HG03139 (cell line): ENCODE measurements at regions not wholly inside any gene's neighbourhood (a gene's known extent, or its start where the extent isn't known, plus 50 kb on each side); places are given as distances from the start of the nearest gene placed in this dataset.

Experiments
- ATAC-seq: cut with Tn5 transposase; IDR thresholded peaks from one replicate; pipeline ENCODE4 v1.9.1; 2021; ENCODE audit not compliant: unreplicated experiment

- ATAC-seq: no peak
Measured at GRCh38 chr18:65322895-65323294, 427.9 kb upstream of the CDH7 start.

GRCh38 chr18:65298422-65298821, 452.4 kb upstream of the CDH7 start:
- ATAC-seq: no peak

DNA sequence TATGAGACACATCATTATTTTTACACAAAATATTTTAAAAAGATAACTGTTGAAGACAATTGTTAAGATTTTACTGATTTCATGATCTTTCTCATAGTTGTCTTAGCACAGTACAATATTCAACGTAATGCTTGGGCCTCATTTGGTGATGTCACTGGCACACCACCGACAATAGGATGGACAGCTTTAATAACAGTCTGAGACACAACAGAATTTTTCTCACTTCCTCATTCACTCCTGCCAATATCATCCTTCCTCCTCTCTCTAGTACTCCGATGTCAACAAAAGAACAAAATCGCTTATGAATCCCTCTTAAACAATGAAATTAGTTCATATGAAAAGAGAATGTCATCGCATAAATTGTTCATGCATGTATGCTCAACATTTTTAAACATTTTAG, 461.9 kb upstream of the CDH7 start:
- no peak for ATAC-seq

DNA sequence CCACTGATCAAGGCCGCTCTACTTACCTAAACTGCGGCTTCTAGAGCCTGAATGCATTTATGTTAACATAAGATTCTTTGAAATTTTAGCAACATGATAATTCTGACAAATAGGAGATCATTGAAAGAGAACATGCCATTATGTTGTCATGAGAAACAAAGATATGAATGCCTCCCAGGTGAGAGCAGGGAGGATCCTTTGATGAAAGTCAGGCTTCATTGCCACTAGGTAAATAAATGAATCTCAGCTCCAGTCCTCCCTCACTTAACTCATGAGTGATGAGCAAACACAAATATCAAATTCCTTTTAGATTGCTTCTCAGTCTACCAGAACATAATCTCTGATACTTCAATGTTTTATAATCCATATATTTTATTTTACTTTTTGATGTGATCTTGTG, 463.2 kb upstream of the CDH7 start:
- ATAC-seq: no peak

- ATAC-seq: no peak
Measured at GRCh38 chr18:65282096-65282495, 468.7 kb upstream of the CDH7 start.

DNA sequence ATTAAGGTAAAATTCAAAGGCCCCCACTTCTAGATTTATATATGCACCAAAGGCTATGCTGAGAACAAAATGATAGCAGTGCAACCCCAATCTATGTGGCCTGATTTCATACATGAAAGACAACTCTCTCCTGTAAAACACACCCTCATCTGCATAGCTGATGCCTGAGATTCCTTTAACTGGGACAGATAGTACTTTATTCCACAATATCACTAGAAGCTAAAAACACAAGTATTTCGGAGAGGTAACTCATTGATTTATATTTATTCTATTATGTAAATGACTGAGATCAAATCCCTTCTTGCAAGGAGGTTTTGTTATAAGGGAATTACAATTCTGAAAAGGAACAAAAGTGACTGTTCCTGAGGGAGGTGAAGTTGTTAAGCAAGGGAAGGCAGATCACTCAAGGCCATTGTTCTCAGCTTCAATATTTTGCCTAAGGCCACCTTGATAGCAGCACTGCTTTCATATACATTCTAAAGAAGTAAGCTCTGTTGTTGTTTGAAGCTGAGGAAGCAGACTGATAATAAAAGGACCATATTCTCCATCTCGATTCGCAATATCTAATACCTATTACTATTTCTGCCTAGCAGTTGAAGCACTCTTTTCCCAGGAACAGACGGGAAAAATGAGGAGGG, 471.0 kb upstream of the CDH7 start:
- ATAC-seq: no peak

DNA sequence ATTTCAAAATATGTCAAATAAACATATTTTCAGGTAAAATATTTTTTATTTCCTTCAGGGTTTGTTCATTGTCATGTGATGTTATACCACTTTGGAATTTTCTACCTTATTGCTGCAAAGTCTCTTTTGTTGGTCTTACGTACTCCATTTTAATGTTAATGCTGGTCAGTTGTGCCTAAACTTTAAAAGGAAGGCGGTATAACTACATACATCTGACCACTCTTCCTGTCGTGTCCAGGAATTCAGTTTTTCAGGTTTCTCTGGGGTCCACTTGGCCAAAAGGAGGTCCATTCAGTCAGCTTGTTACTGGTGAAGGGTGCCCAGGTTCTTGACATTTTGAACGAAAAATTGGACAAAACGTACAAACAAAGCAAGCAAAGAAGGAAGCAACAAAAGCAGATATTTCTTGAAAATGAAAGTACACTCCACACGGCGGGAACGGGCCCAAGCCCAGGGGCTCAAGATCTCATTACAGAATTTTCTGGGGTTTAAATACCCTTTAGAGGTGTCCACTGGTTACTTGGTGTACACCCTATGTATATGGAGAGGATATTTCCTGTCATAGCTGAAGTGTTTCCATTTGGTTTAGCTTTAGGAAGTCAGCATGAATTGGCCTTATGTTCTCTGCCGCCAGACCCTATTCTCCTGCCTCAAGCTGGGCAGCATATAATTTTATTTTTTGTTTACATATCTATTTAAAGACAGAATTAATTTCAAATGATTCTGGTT, 471.7 kb upstream of the CDH7 start:
- ATAC-seq: no peak

- no peak for ATAC-seq
Measured at GRCh38 chr18:65269375-65269774, 481.4 kb upstream of the CDH7 start.

DNA sequence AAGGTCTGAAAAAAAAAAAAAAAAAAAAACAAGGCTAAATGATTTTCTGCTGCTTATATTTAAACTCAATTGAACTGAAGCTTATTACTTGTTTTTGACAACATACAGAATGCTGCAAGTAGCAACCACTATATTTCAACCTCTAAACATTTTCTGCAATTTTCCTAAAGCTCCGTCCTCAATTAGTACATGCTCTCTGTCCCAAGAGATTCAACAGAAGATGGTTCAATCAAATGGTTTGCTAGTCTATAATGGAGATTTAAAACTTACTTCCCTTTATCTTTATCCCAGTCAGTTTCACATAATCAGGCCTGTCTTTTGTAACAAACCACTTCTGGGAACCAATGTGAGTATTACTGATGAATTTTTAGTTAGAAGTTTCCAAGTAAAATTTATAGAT, 485.1 kb upstream of the CDH7 start:
- no peak for ATAC-seq

GRCh38 chr18:65260030-65260429, 490.8 kb upstream of the CDH7 start:
- ATAC-seq: no peak

DNA sequence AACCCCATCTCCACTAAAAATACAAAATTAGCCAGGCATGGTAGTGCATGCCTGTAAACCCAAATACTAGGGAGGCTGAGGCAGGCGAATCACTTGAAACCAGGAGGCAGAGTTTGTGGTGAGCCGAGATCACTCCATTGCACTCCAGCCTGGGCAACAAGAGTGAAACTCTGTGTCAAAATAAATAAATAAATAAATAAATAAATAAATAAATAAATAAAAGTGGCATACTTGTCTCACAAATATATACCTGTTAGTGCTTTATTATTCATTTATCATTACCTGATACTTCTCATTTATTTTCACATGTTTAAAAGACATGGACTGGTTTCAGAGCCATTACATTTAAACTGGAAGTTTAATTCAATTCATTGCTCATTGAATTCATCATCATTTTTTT, 491.4 kb upstream of the CDH7 start:
- ATAC-seq: no peak

DNA sequence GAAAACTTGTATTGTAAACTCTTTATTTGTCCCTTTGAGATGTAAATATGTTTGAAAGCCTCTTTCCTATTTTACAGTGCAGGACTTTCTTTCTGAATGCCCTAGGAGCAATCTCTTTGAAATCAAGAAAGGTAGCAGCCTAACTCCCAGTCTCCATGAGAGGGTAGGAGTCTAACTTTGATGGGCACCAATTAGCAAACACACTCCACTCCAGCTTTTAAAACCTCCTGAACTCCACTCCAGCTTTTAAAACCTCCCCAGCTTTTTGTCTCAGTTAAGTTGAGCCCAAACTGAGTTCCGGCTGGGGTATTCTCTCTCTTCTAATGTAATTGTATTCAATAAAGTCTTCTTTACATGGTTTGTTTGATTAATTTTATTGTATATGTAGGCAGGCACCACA, 493.7 kb upstream of the CDH7 start:
- ATAC-seq: no peak

DNA sequence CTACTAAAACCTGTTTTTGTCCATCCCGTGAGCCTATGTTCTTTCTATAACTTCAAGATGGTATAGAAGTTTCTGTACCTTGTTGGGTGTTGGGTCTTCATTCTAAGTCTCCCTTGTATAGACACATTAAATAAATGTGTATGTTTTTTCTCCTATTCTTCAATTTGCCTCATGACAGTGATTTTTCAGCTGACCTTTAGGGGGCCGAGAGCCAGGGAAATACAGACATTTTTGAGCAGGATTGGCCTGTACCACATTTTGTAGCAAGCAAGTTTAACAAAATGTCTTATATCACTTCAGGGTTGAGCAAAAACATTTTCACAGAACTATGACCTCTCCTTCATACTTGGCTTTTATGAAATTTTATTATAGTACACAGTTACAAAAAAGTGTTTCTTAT, 495.4 kb upstream of the CDH7 start:
- ATAC-seq: no peak

GRCh38 chr18:65239787-65240186, 511.0 kb upstream of the CDH7 start:
- no peak for ATAC-seq

GRCh38 chr18:65235966-65236624, 514.7 kb upstream of the CDH7 start:
- no peak for ATAC-seq

DNA sequence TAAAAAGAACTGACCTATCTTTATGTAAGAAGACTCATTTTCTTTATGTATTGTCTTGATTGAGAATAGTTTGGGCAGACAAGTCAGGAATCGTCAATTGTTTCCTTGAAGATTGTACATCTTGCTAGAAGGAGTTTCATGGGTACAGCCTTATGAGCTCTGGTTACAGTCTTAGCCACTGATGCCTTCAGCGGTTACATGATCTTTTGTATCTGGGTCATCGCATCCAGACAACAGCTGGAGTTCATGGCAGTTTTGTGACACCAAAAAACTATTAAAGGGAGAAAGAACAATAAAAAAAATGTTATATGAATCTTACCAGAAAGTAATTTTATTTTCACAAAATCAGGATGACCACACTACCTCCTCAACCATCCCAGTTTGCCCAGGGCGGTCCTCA, 520.5 kb upstream of the CDH7 start:
- no peak for ATAC-seq

DNA sequence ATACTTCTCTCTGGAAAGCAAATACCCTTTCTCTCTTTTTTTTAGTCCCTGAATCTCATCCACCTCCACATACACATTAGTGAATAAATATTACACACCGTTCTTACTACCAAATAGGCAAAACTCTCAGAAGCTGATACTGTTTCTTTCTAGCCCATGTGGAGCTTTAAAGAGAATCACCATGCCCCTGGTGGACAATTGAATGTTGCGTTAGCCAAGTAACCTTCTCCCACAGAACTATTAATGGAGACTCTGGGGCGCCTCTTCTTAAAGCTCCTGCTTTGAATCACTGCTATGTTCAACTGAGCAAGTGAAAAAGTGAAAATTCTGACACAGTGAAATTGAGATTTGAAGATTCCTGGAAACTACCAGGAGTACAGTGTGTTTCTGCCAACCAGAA, 522.8 kb upstream of the CDH7 start:
- no peak for ATAC-seq

GRCh38 chr18:65221736-65222135, 529.1 kb upstream of the CDH7 start:
- ATAC-seq: no peak

GRCh38 chr18:65221115-65221514, 529.7 kb upstream of the CDH7 start:
- no peak for ATAC-seq

- ATAC-seq: no peak
Measured at GRCh38 chr18:65215865-65216466, 534.8 kb upstream of the CDH7 start.

DNA sequence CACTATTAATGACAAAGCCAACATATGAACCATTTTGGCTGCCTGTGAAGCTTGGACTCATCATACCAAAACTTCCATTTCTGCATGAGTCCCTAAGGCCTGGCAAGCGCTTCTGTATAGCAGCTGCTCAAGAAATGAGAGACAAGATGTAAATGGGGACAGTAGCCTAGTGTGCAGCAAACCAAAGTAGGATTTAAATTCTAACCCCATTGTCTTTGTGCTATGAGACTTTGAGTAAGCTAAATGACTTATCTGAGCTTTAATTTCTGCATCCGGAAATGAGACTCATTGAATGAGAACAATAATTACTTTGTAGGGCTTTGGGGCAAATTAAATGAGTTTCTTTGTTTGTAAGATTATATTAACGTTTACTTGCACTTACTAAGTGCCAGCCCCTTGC, 536.4 kb upstream of the CDH7 start:
- no peak for ATAC-seq
